Vagina (tissue), 2 donors: ENCODE measurements at regions not wholly inside any gene's neighbourhood (a gene's known extent, or its start where the extent isn't known, plus 50 kb on each side); places are given as distances from the start of the nearest gene placed in this dataset.

Experiments
- DNase-seq, 2 donors: peaks; one replicate each; pipeline ENCODE4 v3.0.0-alpha.2; 2017; ENCODE audit errors: extremely low spot score in 2 of 2
- H3K27ac ChIP-seq: fragments of 200-600 bp; sonication (generic); one replicate; pipeline ENCODE4 v1.5.1; 2019
- H3K27me3 ChIP-seq: fragments of 200-600 bp; sonication (generic); one replicate; pipeline ENCODE4 v1.5.1; 2019
- H3K36me3 ChIP-seq, 2 donors: fragments of 200-600 bp; sonication (generic); one replicate each; pipeline ENCODE4 v1.5.1; 2017 to 2019
- H3K4me1 ChIP-seq: fragments of 200-600 bp; sonication (generic); one replicate; pipeline ENCODE4 v1.5.1; 2019
- H3K4me3 ChIP-seq, 2 donors: fragments of 200-600 bp; sonication (generic); 1 replicate in 1 of 2; 2 replicates in 1 of 2; pipeline ENCODE4 v1.5.1; 2016 to 2019
- H3K9me3 ChIP-seq: fragments of 200-600 bp; sonication (generic); one replicate; pipeline ENCODE4 v1.5.1; 2019
- CTCF ChIP-seq, 3 experiments: fragments of 450-650 bp in 2 of 3; fragments of 200-600 bp in 1 of 3; sonication (generic) in 1 of 3; IDR thresholded peaks; one replicate each; pipeline ENCODE4 v1.5.1; 2017 to 2019; ENCODE audit warnings: antibody characterized with exemption in 3 of 3, mild to moderate bottlenecking in 2 of 3, moderate library complexity in 2 of 3
- POLR2A ChIP-seq, 2 donors: fragments of 450-650 bp; IDR thresholded peaks; one replicate each; pipeline ENCODE4 v1.6.1; 2017; ENCODE audit warnings: antibody characterized with exemption in 2 of 2, mild to moderate bottlenecking in 2 of 2, moderate library complexity in 2 of 2
- POLR2AphosphoS5 ChIP-seq, 2 donors: sonication (generic); formaldehyde crosslinking; IDR thresholded peaks; one replicate each; pipeline ENCODE4 v1.9.0; 2017; ENCODE audit warnings: antibody characterized with exemption in 2 of 2, mild to moderate bottlenecking in 2 of 2, low read depth in 1 of 2; ENCODE audit not compliant: insufficient read depth in 1 of 2
- intact Hi-C: fragments of 100-400 bp; cut with DNase I; formaldehyde crosslinking; loops from one replicate; pipeline ENCODE4 v1.15.1; 2023

- DNase-seq, result no peak
- H3K27ac ChIP-seq, result no peak overlapping the region
- intact Hi-C loops, result no loop called here
- H3K36me3 ChIP-seq, result no peaks in the 10 kb centered on the region
- TF ChIP-seq POLR2A (IDR thresholded peaks at IDR 0.05) (no peak), POLR2AphosphoS5 (IDR thresholded peaks at IDR 0.05; ENCODE audit: insufficient read depth in 1 of 2, low read depth in 1 of 2) (no peak), CTCF (IDR thresholded peaks at IDR 0.05) (no peak)
- H3K4me1 ChIP-seq, result no peaks in the 10 kb centered on the region
- H3K9me3 ChIP-seq, result no peaks in the 10 kb centered on the region
- H3K27me3 ChIP-seq, result no peaks in the 10 kb centered on the region
- H3K4me3 ChIP-seq, result no peak overlapping the region
These were observed 791.9 kb upstream of the SOX11 start for GRCh38 chr2:4900242-4900641.

GRCh38 chr2:4900861-4901770 is 791.1 kb upstream of the SOX11 start:
- no peaks in the 10 kb centered on the region for H3K4me1 ChIP-seq
- no peak for TF ChIP-seq POLR2A (IDR thresholded peaks at IDR 0.05)
- H3K27ac ChIP-seq, result no peak overlapping the region
- DNase-seq, result no peak
- no peaks in the 10 kb centered on the region for H3K9me3 ChIP-seq
- no peaks in the 10 kb centered on the region for H3K27me3 ChIP-seq
- intact Hi-C loops, result no loop called here
- no peaks in the 10 kb centered on the region for H3K36me3 ChIP-seq
- H3K4me3 ChIP-seq, result no peak overlapping the region

GRCh38 chr2:4903656-4904348 is 788.4 kb upstream of the SOX11 start:
- Histone ChIP-seq H3K27me3 (no peaks in the 10 kb centered on the region), H3K9me3 (no peaks in the 10 kb centered on the region), H3K27ac (no peak overlapping the region), H3K4me1 (no peaks in the 10 kb centered on the region), H3K36me3 (no peaks in the 10 kb centered on the region), H3K4me3 (no peak overlapping the region)
- no peak for DNase-seq
- TF ChIP-seq CTCF (IDR thresholded peaks at IDR 0.05) (no peak), POLR2A (IDR thresholded peaks at IDR 0.05) (no peak), POLR2AphosphoS5 (IDR thresholded peaks at IDR 0.05; ENCODE audit: insufficient read depth in 1 of 2, low read depth in 1 of 2) (no peak)
- intact Hi-C loops, result no loop called here

- Histone ChIP-seq H3K9me3 (no peaks in the 10 kb centered on the region), H3K4me1 (no peaks in the 10 kb centered on the region), H3K27me3 (no peaks in the 10 kb centered on the region), H3K4me3 (no peak overlapping the region), H3K36me3 (no peaks in the 10 kb centered on the region), H3K27ac (no peak overlapping the region)
- intact Hi-C loops, result no loop called here
- no peak for TF ChIP-seq CTCF (IDR thresholded peaks at IDR 0.05)
- no peak for TF ChIP-seq POLR2AphosphoS5 (IDR thresholded peaks at IDR 0.05; ENCODE audit: insufficient read depth in 1 of 2, low read depth in 1 of 2)
- TF ChIP-seq POLR2A (IDR thresholded peaks at IDR 0.05), result no peak
- DNase-seq, result no peak
These were observed 783.7 kb upstream of the SOX11 start for GRCh38 chr2:4908461-4908860.

GRCh38 chr2:4909346-4910009 is 782.7 kb upstream of the SOX11 start:
- Histone ChIP-seq H3K4me1 (no peaks in the 10 kb centered on the region), H3K9me3 (no peaks in the 10 kb centered on the region), H3K4me3 (no peak overlapping the region), H3K27me3 (no peaks in the 10 kb centered on the region), H3K27ac (no peak overlapping the region), H3K36me3 (no peaks in the 10 kb centered on the region)
- no peak for DNase-seq
- TF ChIP-seq POLR2A (IDR thresholded peaks at IDR 0.05) (no peak), CTCF (IDR thresholded peaks at IDR 0.05) (no peak), POLR2AphosphoS5 (IDR thresholded peaks at IDR 0.05; ENCODE audit: insufficient read depth in 1 of 2, low read depth in 1 of 2) (no peak)
- intact Hi-C loops, result no loop called here
